ENCODE measurements at regions not wholly inside any gene's neighbourhood (a gene's known extent, or its start where the extent isn't known, plus 50 kb on each side); places are given as distances from the start of the nearest gene placed in this dataset.
"Not testable (repeated sequence)": the region's sequence is repeated elsewhere in the genome, so short reads cannot be mapped to it uniquely, and the experiment has no call there.

GRCh38 chr9:97186493-97186892 is 121.0 kb upstream of the CCDC180 start:
- in situ Hi-C loops (cut with MboI; ENCODE audit: low pct_unique_long_range_greater_than_20kb, low sequenced_read_pairs), result no loop called here
- DNase-seq, result no peak

GRCh38 chr9:97182532-97182931 is 124.9 kb upstream of the CCDC180 start:
- DNase-seq; in situ Hi-C loops (cut with MboI; ENCODE audit: low pct_unique_long_range_greater_than_20kb, low sequenced_read_pairs): not testable (repeated sequence)

GRCh38 chr9:97179616-97180015 is 127.8 kb upstream of the CCDC180 start:
- no peak for DNase-seq
- in situ Hi-C loops (cut with MboI; ENCODE audit: low pct_unique_long_range_greater_than_20kb, low sequenced_read_pairs), result no loop called here

- in situ Hi-C loops (cut with MboI; ENCODE audit: low pct_unique_long_range_greater_than_20kb, low sequenced_read_pairs), result no loop called here
- no peak for DNase-seq
Measured at GRCh38 chr9:97176206-97176605, 131.3 kb upstream of the CCDC180 start.

- peak; percentile 44 for DNase-seq
- in situ Hi-C loops (cut with MboI; ENCODE audit: low pct_unique_long_range_greater_than_20kb, low sequenced_read_pairs), result not testable (repeated sequence)
Measured at GRCh38 chr9:97168174-97168573, 129.2 kb upstream of the CTSV start.

- DNase-seq, result peak; percentile 3
- in situ Hi-C loops (cut with MboI; ENCODE audit: low pct_unique_long_range_greater_than_20kb, low sequenced_read_pairs), result not testable (repeated sequence)
Measured at GRCh38 chr9:97166496-97167138, 127.7 kb upstream of the CTSV start.

GRCh38 chr9:97160255-97160654 is 121.3 kb upstream of the CTSV start:
- in situ Hi-C loops (cut with MboI; ENCODE audit: low pct_unique_long_range_greater_than_20kb, low sequenced_read_pairs), result no loop called here
- no peak for DNase-seq

GRCh38 chr9:97158722-97159121 is 119.8 kb upstream of the CTSV start:
- DNase-seq; in situ Hi-C loops (cut with MboI; ENCODE audit: low pct_unique_long_range_greater_than_20kb, low sequenced_read_pairs): not testable (repeated sequence)

GRCh38 chr9:97155441-97155840 is 116.5 kb upstream of the CTSV start:
- DNase-seq; in situ Hi-C loops (cut with MboI; ENCODE audit: low pct_unique_long_range_greater_than_20kb, low sequenced_read_pairs): not testable (repeated sequence)

- in situ Hi-C loops (cut with MboI; ENCODE audit: low pct_unique_long_range_greater_than_20kb, low sequenced_read_pairs), result no loop called here
- no peak for DNase-seq
Measured at GRCh38 chr9:97153967-97154366, 115.0 kb upstream of the CTSV start.

GRCh38 chr9:97153160-97153559 is 114.2 kb upstream of the CTSV start:
- in situ Hi-C loops (cut with MboI; ENCODE audit: low pct_unique_long_range_greater_than_20kb, low sequenced_read_pairs); DNase-seq: not testable (repeated sequence)

GRCh38 chr9:97150471-97150870 is 111.5 kb upstream of the CTSV start:
- DNase-seq; in situ Hi-C loops (cut with MboI; ENCODE audit: low pct_unique_long_range_greater_than_20kb, low sequenced_read_pairs): not testable (repeated sequence)

GRCh38 chr9:97148428-97148827 is 109.5 kb upstream of the CTSV start:
- in situ Hi-C loops (cut with MboI; ENCODE audit: low pct_unique_long_range_greater_than_20kb, low sequenced_read_pairs), result not testable (repeated sequence)

GRCh38 chr9:97145680-97146079 is 106.7 kb upstream of the CTSV start:
- DNase-seq, result peak; percentile 57
- in situ Hi-C loops (cut with MboI; ENCODE audit: low pct_unique_long_range_greater_than_20kb, low sequenced_read_pairs), result not testable (repeated sequence)

More at GRCh38 chr9:97148428-97148827, 109.5 kb upstream of the CTSV start:
- not testable (repeated sequence) for DNase-seq

GRCh38 chr9:97140566-97140965 is 101.6 kb upstream of the CTSV start:
- in situ Hi-C loops (cut with MboI; ENCODE audit: low pct_unique_long_range_greater_than_20kb, low sequenced_read_pairs), result no loop called here
- DNase-seq, result no peak

- peak; percentile 29 for DNase-seq
- in situ Hi-C loops (cut with MboI; ENCODE audit: low pct_unique_long_range_greater_than_20kb, low sequenced_read_pairs), result no loop called here
Measured at GRCh38 chr9:97136421-97136820, 97.5 kb upstream of the CTSV start.

GRCh38 chr9:97133966-97134365 is 95.0 kb upstream of the CTSV start:
- DNase-seq; in situ Hi-C loops (cut with MboI; ENCODE audit: low pct_unique_long_range_greater_than_20kb, low sequenced_read_pairs): not testable (repeated sequence)

- in situ Hi-C loops (cut with MboI; ENCODE audit: low pct_unique_long_range_greater_than_20kb, low sequenced_read_pairs), result no loop called here
- no peak for DNase-seq
Measured at GRCh38 chr9:97132865-97133264, 93.9 kb upstream of the CTSV start.

- in situ Hi-C loops (cut with MboI; ENCODE audit: low pct_unique_long_range_greater_than_20kb, low sequenced_read_pairs); DNase-seq: not testable (repeated sequence)
Measured at GRCh38 chr9:97130864-97131263, 91.9 kb upstream of the CTSV start.

GRCh38 chr9:97130387-97130786 is 91.4 kb upstream of the CTSV start:
- DNase-seq; in situ Hi-C loops (cut with MboI; ENCODE audit: low pct_unique_long_range_greater_than_20kb, low sequenced_read_pairs): not testable (repeated sequence)

GRCh38 chr9:97128919-97129318 is 90.0 kb upstream of the CTSV start:
- DNase-seq, result no peak
- in situ Hi-C loops (cut with MboI; ENCODE audit: low pct_unique_long_range_greater_than_20kb, low sequenced_read_pairs), result no loop called here

All from KBM-7 (cell line).